Neural progenitor cell (in vitro differentiated cells): ENCODE measurements at regions not wholly inside any gene's neighbourhood (a gene's known extent, or its start where the extent isn't known, plus 50 kb on each side); places are given as distances from the start of the nearest gene placed in this dataset.

ENCODE experiments used
- DNase-seq: peaks from one replicate; pipeline ENCODE4 v3.0.0-alpha.2; 2016; ENCODE audit warnings: low spot score
- H2AFZ ChIP-seq: fragments of 200-600 bp; sonication (generic); replicated peaks from 2 replicates; pipeline ENCODE4 v1.6.1; 2016; ENCODE audit warnings: antibody characterized with exemption
- H3F3A ChIP-seq: fragments of 200-600 bp; sonication (generic); 2 replicates; pipeline ENCODE4 v1.6.1; 2016; ENCODE audit warnings: antibody characterized with exemption, low read depth
- H3K27ac ChIP-seq: fragments of 200-600 bp; sonication (generic); 2 replicates; pipeline ENCODE4 v1.5.1; 2016; ENCODE audit warnings: mild to moderate bottlenecking
- H3K27me3 ChIP-seq: fragments of 200-600 bp; sonication (generic); 2 replicates; pipeline ENCODE4 v1.6.1; 2016; ENCODE audit warnings: mild to moderate bottlenecking, moderate library complexity
- H3K36me3 ChIP-seq: fragments of 200-600 bp; sonication (generic); 2 replicates; pipeline ENCODE4 v1.5.1; 2016
- H3K4me1 ChIP-seq: fragments of 200-600 bp; sonication (generic); 2 replicates; pipeline ENCODE4 v1.6.1; 2016; ENCODE audit warnings: mixed run types
- H3K4me2 ChIP-seq: fragments of 200-600 bp; sonication (generic); 2 replicates; pipeline ENCODE4 v1.6.1; 2016
- H3K4me3 ChIP-seq: fragments of 200-600 bp; sonication (generic); 2 replicates; pipeline ENCODE4 v1.5.1; 2016
- H3K79me2 ChIP-seq: fragments of 200-600 bp; sonication (generic); 2 replicates; pipeline ENCODE4 v1.6.1; 2016; ENCODE audit warnings: low read depth
- H3K9ac ChIP-seq: fragments of 200-600 bp; sonication (generic); 2 replicates; pipeline ENCODE4 v1.6.1; 2016
- H3K9me3 ChIP-seq: fragments of 200-600 bp; sonication (generic); 2 replicates; pipeline ENCODE4 v1.5.1; 2016; ENCODE audit warnings: low read depth
- H4K20me1 ChIP-seq: fragments of 200-600 bp; sonication (generic); 2 replicates; pipeline ENCODE4 v1.6.1; 2016; ENCODE audit warnings: low read depth
- H3K27ac Mint-ChIP-seq: 3 replicates; pipeline ENCODE4 v1.8.0; 2021; ENCODE audit warnings: mixed read lengths
- H3K27me3 Mint-ChIP-seq: 2 replicates; pipeline ENCODE4 v1.8.0; 2022; ENCODE audit warnings: low read depth, mild to moderate bottlenecking, inconsistent platforms, moderate library complexity, mixed read lengths; ENCODE audit not compliant: insufficient read depth
- H3K36me3 Mint-ChIP-seq: 3 replicates; pipeline ENCODE4 v1.8.0; 2021; ENCODE audit warnings: mixed read lengths
- H3K4me1 Mint-ChIP-seq: 3 replicates; pipeline ENCODE4 v1.8.0; 2021; ENCODE audit warnings: mixed read lengths
- H3K4me3 Mint-ChIP-seq: 3 replicates; pipeline ENCODE4 v1.8.0; 2021; ENCODE audit warnings: mild to moderate bottlenecking, moderate library complexity, mixed read lengths
- H3K9me3 Mint-ChIP-seq: 3 replicates; pipeline ENCODE4 v1.8.0; 2020; ENCODE audit warnings: mixed read lengths
- CTCF ChIP-seq: fragments of 200-600 bp; sonication (generic); IDR thresholded peaks from 2 replicates; pipeline ENCODE4 v1.5.1; 2017; ENCODE audit warnings: antibody characterized with exemption, mild to moderate bottlenecking
- EZH2 ChIP-seq: fragments of 200-600 bp; sonication (generic); IDR thresholded peaks from 2 replicates; pipeline ENCODE4 v1.6.1; 2017; ENCODE audit warnings: antibody characterized with exemption, mild to moderate bottlenecking, moderate library complexity
- EZH2phosphoT487 ChIP-seq: fragments of 200-600 bp; sonication (generic); IDR thresholded peaks from 2 replicates; pipeline ENCODE4 v1.6.1; 2017; ENCODE audit warnings: antibody characterized with exemption

- no peaks in the 10 kb centered on the region for H3K4me1 ChIP-seq
- Mint-ChIP-seq H3K9me3 (no peaks in the 10 kb centered on the region), H3K4me1 (no peaks in the 10 kb centered on the region), H3K36me3 (no peaks in the 10 kb centered on the region), H3K4me3 (no peak overlapping the region), H3K27me3 (peaks cover 3% of the 10 kb centered on the region), H3K27ac (no peak overlapping the region)
- TF ChIP-seq EZH2phosphoT487 (no peak), CTCF (no peak), EZH2 (no peak)
- DNase-seq, result no peak
- H3K9me3 ChIP-seq, result no peaks in the 10 kb centered on the region
- H3K27me3 ChIP-seq, result no peaks in the 10 kb centered on the region
- no peak overlapping the region for H3K4me2 ChIP-seq
- H3K9ac ChIP-seq, result no peak overlapping the region
- H3F3A ChIP-seq, result no peaks in the 10 kb centered on the region
- H3K36me3 ChIP-seq, result no peaks in the 10 kb centered on the region
- H3K79me2 ChIP-seq, result no peaks in the 10 kb centered on the region
- H3K27ac ChIP-seq, result no peak overlapping the region
- no peaks in the 10 kb centered on the region for H4K20me1 ChIP-seq
- no peak overlapping the region for H3K4me3 ChIP-seq
- no peak overlapping the region for H2AFZ ChIP-seq
Observed at GRCh38 chr10:90168244-90168643, 466.9 kb downstream of the KIF20B start.

GRCh38 chr10:90171014-90171722, 469.8 kb downstream of the KIF20B start:
- H3K36me3 Mint-ChIP-seq, result no peaks in the 10 kb centered on the region
- H3K4me1 ChIP-seq, result no peaks in the 10 kb centered on the region
- no peaks in the 10 kb centered on the region for H3K79me2 ChIP-seq
- H3K4me3 Mint-ChIP-seq, result no peak overlapping the region
- no peak overlapping the region for H3K4me3 ChIP-seq
- TF ChIP-seq EZH2phosphoT487 (no peak), CTCF (no peak), EZH2 (no peak)
- H3K27ac ChIP-seq, result no peak overlapping the region
- no peaks in the 10 kb centered on the region for H3K27me3 ChIP-seq
- no peaks in the 10 kb centered on the region for H4K20me1 ChIP-seq
- no peaks in the 10 kb centered on the region for H3K9me3 ChIP-seq
- H3F3A ChIP-seq, result no peaks in the 10 kb centered on the region
- H3K36me3 ChIP-seq, result no peaks in the 10 kb centered on the region
- H3K4me2 ChIP-seq, result no peak overlapping the region
- H3K9me3 Mint-ChIP-seq, result no peaks in the 10 kb centered on the region
- H3K9ac ChIP-seq, result no peak overlapping the region
- H3K27me3 Mint-ChIP-seq, result peaks cover 2% of the 10 kb centered on the region
- H3K27ac Mint-ChIP-seq, result no peak overlapping the region
- DNase-seq, result no peak
- H2AFZ ChIP-seq, result no peak overlapping the region
- no peaks in the 10 kb centered on the region for H3K4me1 Mint-ChIP-seq

- Histone ChIP-seq H3K9ac (no peak overlapping the region), H3K79me2 (no peaks in the 10 kb centered on the region), H3K27ac (no peak overlapping the region), H4K20me1 (no peaks in the 10 kb centered on the region), H3K36me3 (no peaks in the 10 kb centered on the region), H2AFZ (no peak overlapping the region), H3K4me3 (no peak overlapping the region), H3K27me3 (no peaks in the 10 kb centered on the region), H3K9me3 (no peaks in the 10 kb centered on the region), H3F3A (no peaks in the 10 kb centered on the region), H3K4me1 (no peaks in the 10 kb centered on the region), H3K4me2 (no peak overlapping the region)
- no peaks in the 10 kb centered on the region for H3K4me1 Mint-ChIP-seq
- H3K27ac Mint-ChIP-seq, result no peak overlapping the region
- no peak for DNase-seq
- no peaks in the 10 kb centered on the region for H3K36me3 Mint-ChIP-seq
- H3K27me3 Mint-ChIP-seq, result no peaks in the 10 kb centered on the region
- no peak for TF ChIP-seq EZH2
- no peak for TF ChIP-seq CTCF
- TF ChIP-seq EZH2phosphoT487, result no peak
- no peak overlapping the region for H3K4me3 Mint-ChIP-seq
- H3K9me3 Mint-ChIP-seq, result no peaks in the 10 kb centered on the region
Observed at GRCh38 chr10:90174531-90174930, 473.1 kb downstream of the KIF20B start.
